HG02610 (cell line): ENCODE measurements at regions not wholly inside any gene's neighbourhood (a gene's known extent, or its start where the extent isn't known, plus 50 kb on each side); places are given as distances from the start of the nearest gene placed in this dataset.
A peak's percentile ranks its signal among the peaks of the same experiment; 100 is the strongest.
"Not testable (repeated sequence)": the region's sequence is repeated elsewhere in the genome, so short reads cannot be mapped to it uniquely, and the experiment has no call there.

ENCODE experiments used
- ATAC-seq: cut with Tn5 transposase; IDR thresholded peaks from one replicate; pipeline ENCODE4 v1.9.1; 2021; ENCODE audit warnings: mild to moderate bottlenecking, moderate library complexity; ENCODE audit not compliant: unreplicated experiment

- no peak for ATAC-seq
These were observed 183.9 kb downstream of the MYRFL start for GRCh38 chr12:70008944-70009343.

DNA sequence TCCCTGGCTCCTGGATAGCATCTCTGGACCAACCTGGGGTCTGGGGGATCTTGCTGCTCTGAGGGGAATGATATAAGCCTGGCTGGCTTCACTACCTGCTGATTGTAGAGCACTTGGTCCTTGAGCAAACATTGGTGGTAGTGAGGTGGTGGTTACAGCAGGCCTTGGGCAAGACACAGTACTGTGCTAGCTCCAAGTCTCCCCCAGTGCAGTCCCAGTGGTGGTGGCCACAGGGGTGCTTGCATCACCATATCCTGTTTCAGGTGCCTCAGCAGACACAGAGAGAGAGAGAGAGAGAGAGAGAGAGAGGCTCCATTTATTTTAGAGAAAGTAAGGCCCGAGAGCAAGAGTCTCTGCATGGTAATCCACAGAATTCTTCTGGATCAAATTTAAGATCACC, 186.3 kb downstream of the MYRFL start:
- no peak for ATAC-seq

DNA sequence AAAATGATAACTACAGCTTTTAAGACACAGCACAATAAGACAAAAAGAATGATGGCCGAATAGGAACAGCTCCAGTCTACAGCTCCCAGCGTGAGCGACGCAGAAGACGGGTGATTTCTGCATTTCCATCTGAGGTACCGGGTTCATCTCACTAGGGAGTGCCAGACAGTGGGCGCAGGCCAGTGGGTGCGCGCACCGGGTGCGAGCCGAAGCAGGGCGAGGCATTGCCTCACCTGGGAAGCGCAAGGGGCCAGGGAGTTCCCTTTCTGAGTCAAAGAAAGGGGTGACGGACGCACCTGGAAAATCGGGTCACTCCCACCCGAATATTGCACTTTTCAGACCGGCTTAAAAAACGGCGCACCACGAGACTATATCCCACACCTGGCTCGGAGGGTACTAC, 188.0 kb downstream of the MYRFL start:
- not testable (repeated sequence) for ATAC-seq

DNA sequence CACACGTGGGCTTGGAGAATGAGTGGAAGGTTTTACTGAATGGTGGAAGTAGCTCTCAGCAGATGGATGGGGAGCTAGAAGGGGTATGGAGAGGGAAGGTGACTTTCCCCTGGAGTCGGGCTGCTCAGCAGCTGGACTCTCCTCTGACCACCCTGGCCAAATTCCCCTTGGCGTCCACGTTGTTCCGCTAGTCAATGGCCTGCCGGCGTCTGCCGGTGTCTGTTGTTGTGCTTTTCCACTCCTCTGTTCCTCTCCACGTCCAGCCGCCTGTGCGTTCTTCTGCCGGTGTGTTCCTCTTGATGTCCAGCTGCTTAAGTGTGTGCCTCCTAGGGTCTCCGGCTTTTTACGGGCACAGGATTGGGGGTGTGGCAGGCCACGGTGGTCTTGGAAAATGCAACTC, 203.5 kb downstream of the MYRFL start:
- no peak for ATAC-seq

- no peak for ATAC-seq
These were observed 203.9 kb downstream of the MYRFL start for GRCh38 chr12:70028918-70029317.

GRCh38 chr12:70031046-70031445, 206.0 kb downstream of the MYRFL start:
- no peak for ATAC-seq

- ATAC-seq, result no peak
These were observed 207.0 kb downstream of the MYRFL start for GRCh38 chr12:70032076-70032475.

- no peak for ATAC-seq
These were observed 208.3 kb downstream of the MYRFL start for GRCh38 chr12:70033310-70033709.

DNA sequence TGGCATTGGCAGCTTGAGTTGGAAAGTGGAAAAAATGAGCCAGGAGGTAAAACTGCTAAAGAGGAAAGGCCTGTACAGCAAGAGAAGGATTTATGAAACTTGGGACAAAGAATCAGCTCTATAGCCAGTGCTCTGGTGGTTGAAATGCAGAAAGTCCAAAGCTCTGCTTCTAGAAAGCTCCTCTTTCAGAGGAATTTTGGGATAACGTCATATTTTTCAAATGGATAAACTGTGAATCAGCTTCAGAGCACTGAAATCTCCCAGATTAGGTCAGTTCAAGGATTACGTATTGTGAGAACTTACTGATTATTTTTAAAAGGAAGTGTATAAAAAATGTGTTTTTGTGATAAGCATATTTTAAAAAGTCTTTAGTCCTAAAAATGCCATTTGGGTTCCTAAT, 203.1 kb upstream of the CNOT2 start:
- ATAC-seq, result no peak

GRCh38 chr12:70042675-70043074, 200.6 kb upstream of the CNOT2 start:
- ATAC-seq, result no peak

DNA sequence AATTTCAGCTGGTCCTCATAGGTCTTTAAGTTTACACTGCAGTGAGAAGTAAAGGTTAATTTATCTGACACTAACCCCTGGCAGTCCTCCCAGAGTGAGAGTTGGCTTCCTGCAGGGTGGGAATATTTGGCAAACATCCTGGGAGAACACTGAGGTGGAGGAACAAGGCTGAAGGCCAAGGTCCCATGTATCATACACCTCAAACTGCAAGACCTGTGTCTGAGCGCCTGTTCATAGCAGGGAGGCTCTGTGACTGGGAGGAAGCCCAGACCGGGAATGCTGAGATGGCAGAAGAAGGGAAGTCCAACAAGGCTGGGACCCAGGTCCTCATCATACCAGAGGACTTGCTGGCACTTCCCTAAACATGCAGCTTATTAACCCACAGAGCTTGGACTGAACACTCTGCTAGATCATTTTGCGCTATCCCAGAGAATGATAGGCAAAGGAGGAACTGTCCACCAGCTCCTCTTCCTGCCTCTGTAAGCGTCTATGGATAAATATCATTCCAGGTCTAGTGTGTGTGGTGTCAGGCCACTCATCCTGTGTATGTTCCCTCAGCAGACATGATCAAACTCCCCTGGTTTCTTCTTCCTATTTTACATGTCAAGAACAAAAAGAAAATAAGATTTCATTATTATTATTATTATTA, 199.6 kb upstream of the CNOT2 start:
- ATAC-seq, result no peak

- ATAC-seq, result no peak
These were observed 199.1 kb upstream of the CNOT2 start for GRCh38 chr12:70044167-70044566.

DNA sequence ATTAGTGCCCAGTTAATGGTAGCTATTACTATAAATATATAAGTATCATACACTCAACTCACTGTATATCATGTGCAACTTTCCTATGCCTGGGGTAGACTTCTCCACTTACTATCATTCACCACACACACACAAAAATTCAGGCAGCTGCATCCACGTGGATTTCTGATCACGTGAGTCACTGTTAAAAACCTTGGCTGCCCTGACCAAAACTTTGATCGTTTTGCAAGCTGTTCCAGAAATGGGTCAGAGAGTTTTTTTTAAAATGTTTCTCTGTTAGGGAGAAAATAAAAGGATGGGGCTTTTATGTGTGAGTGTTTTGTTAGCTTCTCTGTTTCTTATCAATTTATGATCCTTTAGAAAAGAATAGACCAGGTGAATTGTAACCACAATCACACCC, 198.2 kb upstream of the CNOT2 start:
- no peak for ATAC-seq

DNA sequence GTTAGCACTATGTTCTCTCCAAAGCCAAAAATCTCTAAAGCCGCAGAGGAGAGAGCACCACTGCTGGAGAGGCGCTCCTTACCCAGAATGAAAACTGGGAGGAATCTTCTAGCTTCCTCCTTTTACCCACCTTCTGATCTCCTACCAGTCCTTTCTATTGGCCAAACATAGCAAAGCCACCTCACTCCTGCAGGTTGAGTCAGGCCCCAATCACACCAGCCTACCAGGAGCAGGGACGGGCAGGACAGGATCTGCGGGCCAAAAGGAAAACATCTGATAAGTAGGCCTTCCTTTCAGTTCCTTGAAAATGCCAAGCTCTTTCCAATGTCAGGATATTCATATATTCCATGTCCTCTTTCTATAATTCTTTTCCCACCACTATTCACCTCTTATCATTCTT, 197.7 kb upstream of the CNOT2 start:
- ATAC-seq, result no peak

- no peak for ATAC-seq
These were observed 194.5 kb upstream of the CNOT2 start for GRCh38 chr12:70048521-70049250.

DNA sequence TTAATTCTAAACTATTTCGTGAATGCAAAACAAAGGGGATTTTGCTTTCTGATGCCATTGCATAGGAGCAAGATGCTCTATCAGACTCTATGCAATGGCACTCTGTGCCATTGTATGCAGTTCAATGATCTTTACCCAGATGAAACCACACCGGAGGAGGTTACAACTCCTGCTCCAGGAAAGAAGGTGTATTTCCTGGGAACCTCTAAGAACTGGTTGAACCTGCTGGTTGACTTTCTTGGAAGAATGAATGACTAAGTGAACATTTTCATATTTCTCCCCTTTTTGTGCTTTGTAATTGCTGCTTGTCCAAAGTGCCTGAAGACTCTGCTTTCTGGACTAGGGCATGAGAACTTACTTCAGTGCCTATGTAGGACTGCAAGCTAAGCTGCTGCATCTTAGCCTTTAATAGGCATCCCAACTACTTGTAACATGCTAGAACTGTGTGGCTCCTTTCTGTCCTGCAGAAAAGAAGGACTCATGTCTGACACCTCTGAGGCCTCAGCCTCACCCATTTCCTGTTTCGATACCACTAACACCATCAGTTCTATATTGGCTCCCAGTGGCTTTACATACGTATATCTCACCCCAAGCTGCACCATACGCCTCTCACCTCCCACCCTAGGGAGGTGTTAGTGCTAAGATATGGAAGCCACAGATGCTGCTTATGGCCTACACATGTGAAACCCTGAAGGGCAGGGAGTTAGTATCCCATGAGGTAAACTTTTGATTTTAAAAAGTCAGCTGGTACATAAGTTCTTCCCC, 193.5 kb upstream of the CNOT2 start:
- ATAC-seq, result peak; percentile 98

- ATAC-seq, result no peak
These were observed 190.8 kb upstream of the CNOT2 start for GRCh38 chr12:70052476-70052875.

DNA sequence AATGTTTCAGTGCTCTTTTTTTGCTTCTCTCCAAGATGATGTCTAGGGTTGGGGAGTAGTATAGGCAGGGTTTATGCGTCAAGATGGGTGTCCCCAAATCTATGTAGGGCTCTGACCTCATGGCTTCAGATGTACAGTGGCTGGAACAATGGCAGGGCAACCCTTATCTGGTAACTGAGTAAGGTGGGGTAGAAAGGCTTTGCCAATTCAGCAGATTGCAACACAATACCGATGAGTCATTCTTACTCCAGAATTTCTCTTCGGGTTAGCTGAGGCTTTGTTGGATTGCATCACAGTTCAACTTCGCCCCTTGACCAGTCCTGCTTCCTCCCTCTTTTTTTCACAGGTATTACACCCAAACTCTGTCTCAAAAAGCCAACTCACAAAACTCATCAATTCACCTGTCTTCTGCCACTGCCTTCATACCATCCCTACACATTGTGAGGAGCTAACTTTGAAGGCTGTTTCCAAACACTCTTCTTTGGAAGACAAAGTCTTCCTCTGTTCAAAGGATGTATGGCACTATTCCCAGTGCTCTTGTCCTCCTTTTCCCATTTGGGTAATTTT, 190.2 kb upstream of the CNOT2 start:
- no peak for ATAC-seq

DNA sequence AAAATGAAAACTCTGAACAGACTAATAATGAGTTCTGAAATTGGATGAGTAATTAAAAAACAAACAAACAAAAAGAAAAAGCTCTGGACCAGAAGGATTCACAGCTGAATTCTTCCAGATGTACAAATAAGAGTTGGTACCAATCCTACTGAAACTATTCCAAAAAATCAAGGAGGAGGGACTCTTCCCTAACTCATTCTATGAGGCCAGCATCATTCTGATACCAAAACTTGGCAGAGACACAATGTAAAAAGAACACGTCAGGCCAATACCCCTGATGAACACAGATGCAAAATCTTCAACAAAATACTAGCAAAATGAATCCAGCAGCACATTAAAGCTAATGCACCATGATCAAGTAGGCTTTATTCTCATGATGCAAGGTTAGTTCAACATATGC, 183.9 kb upstream of the CNOT2 start:
- no peak for ATAC-seq

GRCh38 chr12:70060634-70061033, 182.6 kb upstream of the CNOT2 start:
- no peak for ATAC-seq

DNA sequence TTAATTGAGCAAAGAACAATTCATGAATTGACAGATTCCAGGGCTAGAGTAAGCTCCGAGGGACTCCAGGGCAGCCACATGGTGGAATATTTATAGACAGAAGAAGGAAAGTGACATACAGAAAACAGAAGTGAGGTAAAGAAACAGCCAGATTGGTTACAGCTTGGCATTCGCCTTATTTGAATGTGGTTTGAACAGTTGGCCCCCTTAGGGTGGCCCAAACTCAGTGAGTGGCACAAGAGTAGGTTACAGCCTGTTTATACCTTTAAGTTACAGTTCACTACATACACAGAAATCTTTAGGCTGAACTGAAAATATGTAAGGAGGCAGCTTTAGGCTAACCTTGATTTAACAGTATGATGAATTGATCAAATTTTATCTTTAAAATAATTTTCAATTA, 174.5 kb upstream of the CNOT2 start:
- no peak for ATAC-seq
